GM21367 (cell line): ENCODE measurements at regions not wholly inside any gene's neighbourhood (a gene's known extent, or its start where the extent isn't known, plus 50 kb on each side); places are given as distances from the start of the nearest gene placed in this dataset.

Source experiments
- ATAC-seq: cut with Tn5 transposase; IDR thresholded peaks from one replicate; pipeline ENCODE4 v1.9.1; 2021; ENCODE audit not compliant: unreplicated experiment

DNA sequence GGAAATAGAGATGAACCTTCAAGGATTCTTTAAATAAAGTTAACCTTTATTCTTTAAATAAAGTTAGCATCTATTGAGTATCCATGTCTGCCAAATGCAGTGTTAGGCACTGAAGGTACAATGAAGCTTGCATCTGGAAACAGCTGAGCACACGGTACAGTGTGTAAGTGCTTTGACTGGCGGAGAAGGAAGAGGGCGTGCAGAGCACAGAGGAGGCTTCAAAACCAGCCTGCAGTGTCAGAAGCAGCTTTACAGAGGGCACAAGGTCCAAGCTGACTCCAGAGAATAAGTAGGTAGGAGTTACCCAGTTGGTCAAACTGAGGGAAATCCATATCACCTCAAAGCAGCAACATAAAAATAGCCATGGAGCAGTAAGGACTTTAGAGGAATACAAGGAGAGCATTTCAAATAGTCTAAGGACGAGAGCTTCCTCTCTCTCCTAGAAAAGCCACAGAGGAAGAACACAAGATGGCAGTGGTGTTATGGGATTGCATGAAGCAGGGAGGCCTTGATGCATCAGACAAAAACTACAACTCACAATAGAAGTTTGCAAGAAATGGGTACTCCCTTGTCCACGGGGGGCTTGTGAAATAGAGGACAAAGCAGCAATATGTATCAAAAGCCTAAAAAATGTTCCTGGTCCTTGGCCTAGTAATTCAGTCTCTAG, 60.3 kb upstream of the PPP2R3A start:
- ATAC-seq: no peak

DNA sequence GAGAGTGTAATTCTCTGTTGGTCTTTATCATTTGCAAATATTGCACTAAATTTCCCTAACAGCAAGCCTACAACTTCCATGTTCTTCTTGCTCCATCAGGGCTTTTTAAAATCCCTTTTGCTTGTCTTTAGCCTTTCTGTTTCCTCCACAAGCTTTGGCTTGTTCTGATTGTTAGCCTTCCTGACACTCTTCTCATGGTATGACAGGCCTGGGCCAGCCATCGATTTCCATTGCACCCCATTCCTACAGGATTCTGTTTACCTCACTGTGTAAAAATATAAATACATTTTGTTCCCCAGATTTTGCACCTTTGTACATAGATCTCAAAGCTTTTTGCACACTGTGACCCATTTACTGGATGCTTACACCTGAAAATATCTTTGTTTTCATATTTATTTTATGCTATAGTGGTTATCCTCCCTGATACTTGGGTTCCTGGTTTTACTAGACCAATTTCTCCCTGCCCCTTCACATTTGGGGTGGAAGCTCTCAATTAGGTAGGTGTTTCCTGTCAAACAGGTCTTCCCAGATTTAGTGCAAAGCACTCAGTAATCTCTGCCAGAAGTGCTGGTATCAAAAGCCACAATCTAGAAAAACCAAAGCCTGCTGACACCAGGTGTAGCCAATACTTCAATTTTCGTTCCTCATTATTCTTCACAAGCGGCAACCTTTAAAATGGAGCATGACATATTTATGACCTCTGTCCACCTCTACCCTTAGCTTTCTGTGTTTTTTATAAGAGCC, 57.9 kb upstream of the PPP2R3A start:
- no peak for ATAC-seq

DNA sequence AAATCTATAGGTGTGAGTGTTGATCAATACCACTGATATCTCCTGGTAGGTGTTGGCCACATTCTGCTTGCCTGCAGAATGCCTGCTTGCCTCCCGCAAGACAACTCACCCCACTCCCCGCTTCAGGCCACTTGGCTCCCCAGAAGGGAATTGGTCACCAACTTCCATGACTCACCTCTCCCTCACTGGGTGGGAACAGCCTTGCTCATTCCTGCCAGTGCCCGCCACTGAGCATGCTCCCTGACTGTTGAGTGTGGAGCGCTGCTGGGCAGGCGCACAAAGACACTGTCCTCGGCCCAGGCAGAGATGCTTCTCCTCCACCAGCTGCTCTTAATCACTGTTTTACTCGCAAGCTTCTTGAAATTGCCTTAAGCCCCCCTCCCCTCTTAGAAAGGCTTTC, 57.3 kb upstream of the PPP2R3A start:
- ATAC-seq: no peak

- no peak for ATAC-seq
Measured at GRCh38 chr3:135908737-135909136, 56.8 kb upstream of the PPP2R3A start.

DNA sequence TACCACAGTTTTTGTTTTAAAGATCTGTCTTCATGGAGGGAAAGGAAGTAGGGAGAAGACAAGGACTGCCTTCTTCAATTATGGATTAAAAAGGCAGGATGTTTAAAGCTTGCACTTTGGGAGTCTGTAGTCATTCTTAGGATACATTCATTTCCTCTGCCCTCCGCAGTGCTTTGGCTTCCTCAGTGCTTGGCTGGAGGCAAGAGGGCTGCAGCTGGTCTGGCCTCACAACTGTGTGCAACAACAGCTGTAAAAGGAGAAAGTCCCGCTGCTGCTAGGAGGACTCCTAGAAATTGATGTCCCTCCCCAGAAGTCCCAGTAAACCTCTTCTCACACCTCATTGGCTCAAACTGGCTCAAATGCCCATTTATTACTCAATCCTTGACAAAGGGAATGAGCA, 54.4 kb upstream of the PPP2R3A start:
- no peak for ATAC-seq

GRCh38 chr3:135915206-135915605, 50.3 kb upstream of the PPP2R3A start:
- no peak for ATAC-seq
